ENCODE measurements at regions not wholly inside any gene's neighbourhood (a gene's known extent, or its start where the extent isn't known, plus 50 kb on each side); places are given as distances from the start of the nearest gene placed in this dataset.

GRCh38 chr2:217256251-217256650, 396.4 kb upstream of the TNP1 start:
- no peak for DNase-seq

GRCh38 chr2:217254111-217254510, 394.2 kb upstream of the TNP1 start:
- no peak for DNase-seq

DNA sequence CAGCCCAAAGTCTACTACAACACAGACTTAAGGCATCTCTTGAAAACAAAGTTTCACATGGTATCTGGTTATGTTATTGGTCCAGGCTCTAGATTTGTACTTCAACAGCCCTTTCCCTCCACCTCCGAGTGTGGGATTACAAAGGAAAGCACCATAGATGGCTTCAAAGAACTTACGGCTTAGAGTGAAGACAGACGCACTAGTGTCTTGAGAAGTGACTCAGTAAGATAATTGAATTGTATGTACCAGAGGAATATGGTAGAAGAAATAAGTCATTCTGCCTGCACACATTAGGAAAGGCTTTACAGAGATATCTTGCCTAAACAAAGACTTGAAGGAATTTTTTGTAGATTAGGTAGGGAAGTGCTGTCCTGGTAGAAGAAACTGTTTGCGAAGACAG, 392.3 kb upstream of the TNP1 start:
- no peak for DNase-seq

DNA sequence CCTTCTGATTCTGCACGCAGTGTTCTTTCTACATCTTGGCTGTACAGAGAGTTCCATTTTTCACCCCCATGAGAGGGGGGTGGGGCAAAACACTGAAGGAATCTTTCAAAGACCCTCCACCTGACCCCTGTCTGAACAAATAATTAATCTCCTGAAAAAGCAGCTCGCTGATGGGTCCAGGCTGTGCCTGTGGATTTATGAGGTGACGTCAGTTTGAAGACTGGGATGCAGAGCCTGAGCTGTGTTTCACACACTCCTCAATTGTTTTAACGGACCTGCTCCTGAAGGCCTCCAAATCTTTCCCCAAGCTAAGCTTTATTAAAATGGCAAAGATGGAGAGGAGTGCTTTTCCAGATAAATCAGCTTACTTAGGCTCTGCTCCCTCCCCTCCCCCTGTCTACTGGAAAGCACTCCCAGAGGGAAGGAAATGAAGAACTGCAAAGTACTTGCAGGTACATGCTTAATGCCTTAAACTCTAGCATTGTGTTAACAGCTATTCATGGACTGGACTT, 390.2 kb upstream of the TNP1 start:
- no peak for DNase-seq

DNA sequence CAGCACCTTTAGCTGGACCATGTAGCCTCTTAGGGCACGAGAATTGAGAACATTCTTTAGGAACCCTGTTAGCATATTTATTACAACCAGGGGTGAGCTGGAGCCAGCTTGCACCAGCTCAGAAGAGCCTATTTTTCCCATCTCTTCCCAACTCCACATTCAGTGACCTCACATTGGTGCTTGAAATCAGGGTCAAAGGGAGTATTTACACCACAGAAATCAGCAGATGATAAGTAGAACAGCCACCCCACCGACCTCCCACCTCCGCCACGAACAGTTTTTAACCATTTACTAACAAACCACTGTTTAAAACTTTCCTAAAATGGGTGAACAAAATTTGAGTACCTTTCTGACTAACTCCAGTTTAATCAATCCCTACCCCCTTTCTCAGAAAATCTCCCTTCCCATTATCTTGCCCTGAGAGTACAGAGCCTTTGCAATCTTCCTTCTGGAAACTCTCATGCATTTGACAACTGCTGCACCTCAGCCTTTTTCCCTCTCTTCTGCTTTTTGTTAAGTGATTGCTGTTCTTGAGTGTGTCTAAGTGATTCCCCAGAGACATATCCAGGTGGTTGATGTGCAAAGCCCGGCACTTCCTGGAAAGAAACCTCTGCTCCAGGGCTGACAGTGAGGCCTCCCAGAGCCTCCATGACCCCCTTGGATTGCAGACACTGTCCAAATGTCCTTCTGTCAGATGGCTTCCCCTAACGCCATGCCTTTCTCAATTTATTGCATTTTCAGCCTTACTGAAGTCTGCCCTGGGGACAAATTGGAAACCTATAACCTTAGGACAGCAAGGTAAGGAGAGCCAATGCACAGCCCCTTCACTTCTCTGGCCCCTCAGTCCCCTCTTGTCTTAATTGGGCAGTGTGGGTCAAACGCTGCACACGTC, 389.5 kb upstream of the TNP1 start:
- no peak for DNase-seq

DNA sequence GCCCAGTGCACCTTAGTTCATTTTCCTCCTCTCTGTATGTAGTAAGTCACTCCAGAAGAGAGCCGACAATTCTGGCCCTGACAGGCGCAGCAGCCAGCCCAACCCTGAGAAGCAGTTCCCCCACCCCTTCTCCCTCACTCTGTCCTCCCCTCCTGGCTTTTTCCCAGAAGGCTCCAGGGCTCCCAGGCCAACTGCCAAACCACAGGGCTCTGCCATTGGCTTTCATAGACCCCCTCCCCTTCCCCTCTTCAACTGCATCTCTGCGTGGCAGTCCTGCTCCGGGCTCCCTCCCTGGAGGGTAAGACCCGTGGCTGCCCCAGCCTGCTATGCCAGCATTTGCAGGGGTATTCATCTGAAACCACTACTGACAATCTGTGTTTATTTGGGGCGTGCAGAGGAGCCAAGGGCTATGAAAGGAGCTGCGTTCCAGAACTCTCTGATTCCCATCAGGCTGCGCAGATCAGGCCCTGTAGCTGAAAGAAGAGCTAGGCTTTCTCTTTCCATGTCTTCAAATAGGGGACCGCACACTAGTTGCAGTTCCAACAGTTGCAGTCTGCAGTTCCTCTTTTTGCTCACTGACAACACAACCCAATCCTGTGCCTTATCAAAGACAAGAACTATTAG, 388.6 kb upstream of the TNP1 start:
- DNase-seq = no peak

GRCh38 chr2:217247476-217247875, 387.6 kb upstream of the TNP1 start:
- no peak for DNase-seq

DNA sequence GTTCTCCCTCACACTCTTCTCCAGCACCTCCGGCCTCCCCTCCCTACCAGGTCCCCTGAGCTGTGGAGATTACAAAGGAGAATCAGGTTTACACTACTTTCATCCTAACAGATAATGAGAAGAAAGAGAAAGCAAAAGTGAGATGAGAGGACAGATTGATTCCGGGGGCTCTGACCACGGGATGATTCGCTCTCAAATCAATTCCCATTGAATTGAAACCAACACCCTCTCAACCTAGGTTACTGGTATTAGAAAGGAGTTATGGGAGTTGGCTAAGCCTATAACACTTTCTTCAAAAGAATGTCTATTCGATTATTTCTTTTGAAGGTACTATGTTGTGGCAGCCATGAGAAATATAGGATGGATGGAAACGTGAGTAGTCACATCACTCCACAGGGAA, 386.2 kb upstream of the TNP1 start:
- DNase-seq = no peak

GRCh38 chr2:217244815-217245214, 385.0 kb upstream of the TNP1 start:
- no peak for DNase-seq

GRCh38 chr2:217242947-217243346, 383.1 kb upstream of the TNP1 start:
- no peak for DNase-seq

DNA sequence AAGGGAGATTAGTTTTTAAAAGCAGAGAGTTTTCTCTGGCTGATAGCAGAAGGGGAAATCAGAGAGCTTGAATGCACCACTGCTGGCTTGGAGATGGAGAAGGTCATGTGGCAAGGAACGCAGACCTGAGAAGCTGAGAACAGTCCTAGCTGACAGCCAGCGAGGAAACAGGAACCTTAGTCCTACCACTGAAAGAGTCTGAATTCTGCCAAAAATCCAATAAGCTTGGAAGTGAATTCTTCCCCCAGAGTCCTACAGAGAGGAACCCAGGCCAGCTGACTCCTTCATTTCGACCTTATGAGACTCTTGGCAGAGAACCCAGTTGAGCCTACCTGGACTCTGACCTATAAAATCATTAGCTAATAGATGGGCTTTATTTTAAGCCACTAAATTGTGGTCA, 371.9 kb upstream of the TNP1 start:
- no peak for DNase-seq

DNA sequence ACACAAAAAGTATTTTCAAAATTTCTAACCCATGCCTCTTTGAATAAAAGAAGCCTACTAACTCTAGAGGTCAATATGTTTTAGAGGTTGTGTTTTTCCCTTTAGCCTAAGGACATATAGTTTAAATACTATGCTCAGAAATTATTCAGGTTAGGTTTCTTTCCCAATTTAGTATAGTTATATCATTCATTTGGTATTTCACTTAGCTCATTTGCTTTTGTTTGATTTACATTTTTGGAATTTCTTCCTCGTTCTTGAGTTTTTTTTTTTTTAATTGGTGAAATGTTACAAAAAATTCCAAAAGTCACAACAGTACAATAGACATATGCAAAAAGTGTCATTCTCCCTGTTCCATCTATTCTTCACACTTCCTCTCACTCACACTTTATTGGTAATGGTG, 371.3 kb upstream of the TNP1 start:
- DNase-seq = no peak

GRCh38 chr2:217228732-217229131, 368.9 kb upstream of the TNP1 start:
- DNase-seq = no peak

GRCh38 chr2:217227794-217228193, 367.9 kb upstream of the TNP1 start:
- DNase-seq = no peak

- no peak for DNase-seq
Measured at GRCh38 chr2:217225596-217225995, 365.7 kb upstream of the TNP1 start.

DNA sequence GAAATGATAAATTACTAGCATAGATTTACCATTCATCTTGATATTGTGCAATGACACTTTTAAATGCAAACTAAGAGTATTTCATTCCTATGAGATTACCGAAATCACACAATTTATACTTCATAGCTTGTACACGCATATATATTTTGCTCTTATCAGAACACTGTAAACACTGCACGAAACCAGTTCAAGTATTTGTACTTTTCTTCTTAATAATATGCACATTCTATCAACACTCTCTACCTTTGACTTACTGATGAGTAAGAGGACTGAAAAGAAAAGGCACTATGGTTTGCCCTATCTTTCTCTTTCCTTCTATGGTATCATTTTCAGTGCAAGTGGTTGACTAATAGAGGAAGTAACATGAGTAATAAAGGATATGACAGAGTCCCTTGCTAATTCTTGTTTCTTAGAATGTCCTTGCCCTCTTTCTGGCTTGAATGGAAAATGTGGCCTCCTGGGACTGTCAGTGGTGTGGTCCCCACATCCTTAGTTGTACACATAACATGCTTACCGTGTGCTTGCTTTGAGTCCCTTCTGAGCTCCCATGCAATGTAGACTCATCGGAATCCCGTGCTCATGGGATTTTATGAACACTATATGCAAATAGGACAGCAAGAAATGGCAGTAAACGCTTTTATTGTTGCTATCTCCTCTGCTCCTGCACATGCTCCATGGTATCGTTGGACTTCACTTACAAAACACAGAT, 363.5 kb upstream of the TNP1 start:
- DNase-seq = no peak

GRCh38 chr2:217222309-217222910, 362.5 kb upstream of the TNP1 start:
- peak; percentile 84 for DNase-seq

DNA sequence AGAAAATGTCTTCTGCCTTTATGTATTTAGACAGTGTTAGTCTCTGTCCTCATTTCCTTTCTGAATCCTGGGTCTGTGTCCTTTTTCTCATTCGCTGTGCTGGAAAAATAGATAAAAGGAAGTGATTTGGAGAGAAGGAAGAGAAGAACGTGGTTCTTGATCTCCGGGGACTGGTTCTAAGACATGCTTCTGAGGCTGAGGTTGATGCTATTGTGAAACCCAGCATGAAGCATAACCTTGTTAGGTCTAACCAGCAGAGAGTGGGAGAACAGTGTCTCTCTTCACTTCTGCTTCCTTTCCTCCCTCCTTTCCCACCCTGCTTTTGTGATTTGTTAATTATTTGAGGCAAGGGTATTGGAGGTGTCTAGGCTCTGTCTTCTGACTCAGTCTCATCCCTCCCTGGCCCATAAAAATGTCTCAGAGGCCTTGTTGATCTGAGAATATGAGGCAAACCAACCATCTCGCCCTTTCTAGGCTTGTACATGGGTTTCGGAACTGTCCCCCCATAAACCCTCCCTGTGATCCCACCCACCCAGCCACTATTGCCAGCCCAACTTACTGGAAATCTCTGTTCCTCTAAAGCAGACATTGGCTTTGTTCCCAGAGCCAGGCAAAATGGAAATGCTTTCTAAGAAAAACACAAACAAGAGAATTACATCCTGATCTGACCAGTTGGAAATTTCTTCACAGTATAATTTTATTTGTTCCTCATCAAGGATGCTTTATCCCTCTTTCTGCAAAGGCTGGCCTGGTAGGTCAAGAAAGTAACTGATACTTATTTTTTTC, 360.6 kb upstream of the TNP1 start:
- no peak for DNase-seq

- DNase-seq = no peak
Measured at GRCh38 chr2:217219164-217219520, 359.3 kb upstream of the TNP1 start.

DNA sequence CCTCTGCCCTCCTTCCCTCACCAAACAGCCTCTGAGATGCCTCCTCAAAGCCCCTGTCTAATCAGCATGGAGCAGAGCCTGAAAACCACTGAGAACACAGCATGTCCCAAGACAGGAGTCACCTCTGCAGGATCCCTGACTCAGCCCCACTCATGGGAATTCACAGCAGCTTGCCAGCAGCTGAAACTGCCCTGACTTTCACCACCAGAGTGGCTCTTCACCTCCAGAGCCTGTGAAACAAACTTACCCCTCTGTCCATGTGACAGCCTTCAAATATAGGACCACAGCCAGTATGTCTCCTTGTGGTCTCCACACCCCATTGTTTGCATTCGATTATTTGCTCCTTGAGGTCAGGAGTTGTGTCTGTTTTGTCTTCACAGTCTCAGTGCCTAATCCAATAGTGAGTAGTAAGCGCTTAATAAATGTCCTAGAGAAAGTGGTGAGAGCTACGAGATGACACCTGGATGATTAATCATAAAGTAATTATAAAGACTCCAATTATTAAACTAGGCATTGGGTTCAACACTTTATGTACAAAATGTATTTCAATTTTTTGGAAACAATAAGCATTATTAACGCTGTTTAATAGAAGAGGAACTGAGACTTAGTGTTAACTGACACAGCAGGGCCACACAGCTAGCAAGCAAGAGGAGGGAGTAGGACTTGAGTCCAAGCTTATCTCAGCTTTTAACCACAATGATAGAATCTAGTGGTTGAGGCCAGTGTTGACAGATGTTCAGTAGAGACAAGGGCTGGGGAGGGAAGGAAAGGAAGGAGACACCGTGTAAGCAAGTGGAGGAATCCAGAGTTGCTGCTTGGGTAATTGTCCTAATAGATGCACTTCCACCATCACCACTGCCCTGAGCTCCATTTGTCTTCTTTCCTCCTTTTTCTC, 358.7 kb upstream of the TNP1 start:
- DNase-seq = peak; percentile 60

DNA sequence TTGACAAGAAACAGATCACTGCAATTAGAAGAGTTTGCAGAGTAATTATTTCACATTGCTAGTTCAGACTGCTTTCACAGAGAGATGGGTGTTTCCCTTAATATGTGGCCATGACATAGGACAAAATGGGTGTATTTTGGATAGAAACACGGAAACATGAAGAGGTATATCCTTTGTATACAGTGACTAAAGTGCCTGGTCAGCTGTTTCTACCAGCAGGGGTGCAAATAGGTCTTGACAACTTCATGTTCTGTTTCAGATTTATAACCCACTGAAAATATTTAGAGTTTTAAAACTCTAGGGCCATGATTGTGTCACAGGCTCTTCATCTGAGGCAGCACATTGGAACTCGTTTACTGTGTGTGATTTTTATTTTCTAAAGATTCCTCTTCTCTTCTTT, 357.1 kb upstream of the TNP1 start:
- no peak for DNase-seq
